ENCODE measurements at regions not wholly inside any gene's neighbourhood (a gene's known extent, or its start where the extent isn't known, plus 50 kb on each side); places are given as distances from the start of the nearest gene placed in this dataset.

DNA sequence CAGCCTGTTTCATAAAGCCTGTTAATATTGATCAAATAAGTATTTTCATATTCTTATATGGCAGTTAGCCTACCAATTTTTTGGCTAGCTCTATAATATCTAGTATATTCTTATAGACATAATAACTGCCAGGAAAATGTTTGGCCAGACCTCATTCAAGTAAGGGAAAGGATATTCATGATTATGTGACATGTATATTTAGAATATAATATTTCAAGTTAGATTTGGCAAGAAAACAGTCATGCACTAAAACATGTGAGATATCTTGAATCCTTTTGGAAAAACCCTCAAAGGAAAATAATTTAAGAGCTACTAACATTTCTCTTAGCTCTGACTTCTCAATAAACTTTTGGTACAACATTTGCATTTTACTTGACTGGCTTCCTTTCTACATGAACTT, 694.1 kb downstream of the PLCL1 start:
- DNase-seq (ENCODE audit: low read depth), result no peak

DNA sequence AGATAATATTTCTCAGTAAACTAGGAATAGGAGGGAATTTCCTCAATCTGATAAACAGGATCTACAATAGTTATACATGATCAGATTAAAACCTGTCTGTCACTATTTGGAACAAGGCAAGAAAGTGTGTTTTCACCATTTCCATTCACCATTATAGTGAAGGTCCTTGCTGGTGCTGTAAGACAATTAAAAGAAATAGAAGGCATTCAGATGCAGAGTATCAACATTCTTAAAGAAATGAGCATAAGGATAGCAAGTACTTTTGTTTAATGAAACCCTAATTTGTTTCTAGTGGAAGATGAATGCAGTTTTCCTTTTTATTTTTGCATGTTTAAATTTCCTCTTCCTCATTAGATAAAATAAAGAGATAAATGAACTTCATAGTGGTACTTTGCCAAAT, 693.7 kb downstream of the PLCL1 start:
- DNase-seq (ENCODE audit: low read depth), result no peak

- DNase-seq (ENCODE audit: low read depth), result no peak
Observed at GRCh38 chr2:198494931-198495330, 690.5 kb downstream of the PLCL1 start.

GRCh38 chr2:198490748-198491147, 686.4 kb downstream of the PLCL1 start:
- no peak for DNase-seq (ENCODE audit: low read depth)

DNA sequence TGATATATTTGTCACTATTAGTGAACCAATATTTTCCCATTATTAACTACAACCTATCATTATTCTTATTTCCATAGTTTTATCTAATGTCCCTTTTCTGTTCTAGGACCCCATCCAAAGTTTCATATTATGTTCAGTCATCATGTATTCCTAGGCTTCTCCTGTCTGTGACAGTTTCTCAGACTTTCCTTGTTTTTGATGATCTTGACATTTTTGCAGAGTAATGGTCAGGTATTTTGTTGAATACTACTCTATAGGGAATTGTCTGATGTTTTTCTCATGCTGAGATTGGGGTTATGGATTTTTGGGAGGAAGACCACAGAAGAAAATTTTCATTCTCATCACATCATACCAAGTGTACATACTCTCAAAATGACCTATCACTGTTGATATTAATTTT, 684.6 kb downstream of the PLCL1 start:
- DNase-seq (ENCODE audit: low read depth), result no peak

DNA sequence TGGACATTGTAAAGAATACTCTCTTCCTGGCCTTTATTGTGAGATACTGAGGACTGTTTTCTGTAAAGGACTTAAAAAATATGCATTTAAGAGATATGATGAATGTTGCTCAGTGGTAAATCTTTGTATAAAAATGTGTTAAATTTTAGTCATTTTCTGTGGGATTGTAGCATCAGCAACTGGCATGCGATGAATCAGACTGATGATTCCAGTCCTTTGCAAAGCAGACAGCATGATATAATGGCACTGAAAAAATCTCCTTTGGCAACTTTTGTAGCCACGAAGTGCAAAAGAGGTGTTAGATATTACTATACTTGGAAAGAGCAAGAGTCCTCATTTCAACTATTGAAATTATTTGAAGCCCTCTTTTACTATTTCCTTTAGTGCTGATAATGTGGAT, 678.7 kb downstream of the PLCL1 start:
- DNase-seq (ENCODE audit: low read depth), result no peak

DNA sequence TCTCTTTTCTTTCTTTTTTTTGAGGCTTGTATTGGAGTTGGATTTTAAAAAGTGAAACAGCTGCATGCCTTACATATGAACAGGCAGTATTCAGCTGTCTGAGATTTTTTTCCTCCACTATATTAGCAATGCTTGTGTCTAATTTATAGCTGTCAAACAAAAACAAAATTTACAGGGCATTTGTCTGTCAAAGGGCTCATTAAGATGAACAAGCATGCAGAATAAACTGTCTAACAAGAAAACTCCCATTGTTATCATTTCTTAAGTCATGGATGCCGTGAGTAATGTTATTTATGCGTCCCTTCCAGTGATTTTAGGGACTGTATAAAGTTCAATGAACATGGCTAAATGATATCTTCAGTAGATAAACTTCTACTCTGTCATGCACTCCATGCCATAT, 674.7 kb downstream of the PLCL1 start:
- no peak for DNase-seq (ENCODE audit: low read depth)

DNA sequence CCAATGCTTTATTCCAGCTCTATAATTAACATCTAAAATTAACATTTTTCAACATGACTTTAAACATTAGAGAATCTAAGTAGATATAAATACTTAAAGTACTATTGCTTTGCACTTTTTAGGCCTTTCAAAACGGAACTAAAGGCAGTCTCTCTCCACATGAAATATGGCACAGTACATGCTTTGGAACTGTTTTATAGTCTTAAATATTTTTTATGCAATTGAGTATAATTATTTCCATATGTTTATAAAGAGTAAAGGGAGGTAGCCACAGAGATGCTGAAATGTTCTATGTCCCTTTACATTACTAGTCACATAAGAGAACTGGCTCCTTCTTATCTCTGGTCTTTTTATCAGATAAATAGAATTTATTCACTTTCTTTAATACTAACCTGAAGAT, 674.0 kb downstream of the PLCL1 start:
- no peak for DNase-seq (ENCODE audit: low read depth)

DNA sequence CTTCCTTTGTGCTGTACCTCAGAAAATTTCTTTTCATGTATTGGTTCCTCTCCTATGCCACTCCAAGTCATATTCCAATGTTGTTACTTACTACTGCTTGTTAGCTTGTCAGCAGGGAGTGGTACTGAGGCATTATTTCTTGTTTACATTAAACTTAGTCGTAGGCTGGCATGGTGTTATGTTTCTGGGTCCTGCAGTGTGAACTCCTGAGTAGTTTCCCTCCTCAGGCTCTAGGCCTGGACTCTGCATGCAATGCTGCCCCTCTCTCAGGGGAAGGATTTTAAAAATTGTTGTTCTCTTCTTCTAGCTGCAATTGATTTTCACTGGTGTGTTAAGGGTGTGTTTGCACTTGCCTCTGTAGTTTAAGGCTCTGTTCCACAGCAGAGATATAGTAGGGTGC, 671.6 kb downstream of the PLCL1 start:
- no peak for DNase-seq (ENCODE audit: low read depth)

DNA sequence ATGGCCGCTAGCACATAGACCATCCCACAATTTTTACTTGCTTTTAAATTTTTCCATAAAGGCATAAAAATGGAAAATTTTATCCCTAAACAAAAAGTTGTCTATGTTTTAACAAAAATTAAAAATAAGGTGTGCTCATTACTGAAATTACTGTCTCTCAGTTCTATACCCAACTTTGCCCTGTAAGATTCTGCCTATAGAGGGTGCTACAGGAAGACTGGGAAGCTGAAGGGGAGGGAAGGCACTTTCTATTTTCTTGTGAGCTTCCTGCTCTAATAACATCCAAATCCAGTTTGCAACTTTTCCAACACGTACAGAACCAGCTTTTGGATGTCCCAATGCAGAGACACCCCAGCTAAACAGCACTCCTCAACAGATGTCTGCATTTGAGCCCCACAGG, 666.9 kb downstream of the PLCL1 start:
- no peak for DNase-seq (ENCODE audit: low read depth)

GRCh38 chr2:198468136-198468535, 663.7 kb downstream of the PLCL1 start:
- no peak for DNase-seq (ENCODE audit: low read depth)

DNA sequence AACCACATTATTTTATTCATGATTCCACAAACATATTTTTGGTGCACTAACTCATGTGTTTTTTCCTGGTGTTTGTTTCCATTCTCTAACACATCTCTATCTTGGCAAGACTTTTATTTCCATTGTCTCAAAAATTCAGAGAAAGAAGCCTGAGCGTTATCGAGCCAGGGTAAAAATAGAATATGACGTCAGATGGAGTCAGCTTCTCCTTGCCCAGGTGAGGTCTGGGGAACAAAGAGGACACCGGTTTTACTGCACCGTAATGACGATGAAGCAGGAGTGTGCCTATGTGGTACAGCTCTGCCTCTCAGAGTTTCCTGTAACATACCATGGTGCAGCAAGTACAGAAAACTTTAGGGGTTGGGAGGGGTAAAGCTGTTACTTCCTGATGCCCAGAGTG, 661.6 kb downstream of the PLCL1 start:
- no peak for DNase-seq (ENCODE audit: low read depth)

DNA sequence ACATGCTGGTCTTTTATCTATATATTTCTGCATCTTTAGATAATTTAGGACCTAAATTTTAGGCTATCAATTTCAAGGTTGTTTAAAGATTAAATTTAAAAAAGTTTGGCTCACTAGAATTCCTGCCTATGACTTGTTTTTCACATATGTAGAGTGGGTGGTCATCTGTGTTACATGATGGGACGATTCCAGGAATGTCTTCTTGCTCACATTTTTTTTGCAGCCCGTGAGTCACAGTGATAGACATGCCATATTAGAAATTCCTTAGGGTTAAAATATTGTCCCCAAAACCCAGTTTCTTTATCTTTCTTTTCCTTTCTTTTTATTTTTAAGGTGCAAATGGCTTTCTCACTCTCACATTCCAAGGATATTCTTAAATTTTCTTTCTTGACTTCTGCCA, 652.0 kb downstream of the PLCL1 start:
- no peak for DNase-seq (ENCODE audit: low read depth)

- no peak for DNase-seq (ENCODE audit: low read depth)
Observed at GRCh38 chr2:198453866-198454265, 649.5 kb downstream of the PLCL1 start.

DNA sequence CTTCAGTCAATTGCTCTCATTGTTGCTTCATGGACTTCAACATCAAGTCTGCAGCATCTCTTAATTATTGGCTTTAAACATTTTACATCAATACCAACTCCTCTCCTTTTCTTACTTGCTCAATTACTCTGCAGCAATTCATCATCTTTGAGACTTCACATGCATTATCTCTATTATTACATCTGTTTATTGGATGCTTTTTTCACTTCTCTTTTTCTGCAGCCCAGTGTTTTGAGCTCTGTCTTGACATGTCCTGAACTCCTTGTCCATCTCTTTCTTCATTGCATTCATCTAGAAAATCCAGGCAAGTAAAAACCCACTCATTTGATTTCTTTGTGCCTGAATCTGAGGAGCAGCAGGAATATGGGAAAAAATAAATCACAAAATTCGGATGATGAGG, 647.9 kb downstream of the PLCL1 start:
- DNase-seq (ENCODE audit: low read depth), result no peak

DNA sequence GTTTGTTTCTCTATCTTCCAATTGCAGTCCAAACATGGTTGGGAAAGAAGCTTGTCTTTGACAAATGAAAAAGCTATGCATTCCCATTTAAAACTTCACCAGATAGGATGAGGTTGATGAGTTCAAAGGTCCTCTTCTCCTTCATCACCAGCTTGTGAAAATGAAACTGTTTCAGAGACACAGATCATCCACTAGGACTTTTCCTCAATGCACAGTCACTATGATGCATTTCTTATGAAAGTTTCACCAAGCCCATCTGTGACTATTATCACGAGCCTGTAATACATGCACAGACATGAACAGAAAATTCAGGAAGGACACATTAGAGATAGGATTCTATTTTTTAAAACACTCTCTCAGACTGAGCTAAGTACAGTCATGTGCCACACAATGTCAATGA, 644.4 kb downstream of the PLCL1 start:
- no peak for DNase-seq (ENCODE audit: low read depth)

GRCh38 chr2:198444800-198445287, 640.5 kb downstream of the PLCL1 start:
- DNase-seq (ENCODE audit: low read depth), result no peak

GRCh38 chr2:198441901-198442300, 637.5 kb downstream of the PLCL1 start:
- no peak for DNase-seq (ENCODE audit: low read depth)

GRCh38 chr2:198441246-198441645, 636.9 kb downstream of the PLCL1 start:
- no peak for DNase-seq (ENCODE audit: low read depth)

DNA sequence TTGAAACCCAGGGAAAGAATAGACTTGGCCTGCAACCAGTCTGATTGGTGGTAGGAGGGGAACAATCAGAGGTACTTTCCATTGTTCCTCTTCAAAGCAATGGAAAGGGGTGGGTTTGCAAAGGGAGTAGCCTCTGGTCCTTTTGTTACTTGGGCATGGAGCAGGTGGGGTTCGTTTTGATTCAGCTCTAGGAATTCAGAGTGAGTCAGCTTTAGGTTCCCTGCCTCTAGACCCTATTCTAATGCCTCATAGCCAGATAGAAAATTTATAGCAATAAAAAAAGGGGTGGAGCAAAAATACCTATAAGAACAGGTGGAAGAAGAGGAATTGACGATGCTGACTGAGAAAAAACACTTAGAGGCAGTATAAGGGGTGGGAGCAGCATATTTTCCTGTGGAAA, 636.4 kb downstream of the PLCL1 start:
- no peak for DNase-seq (ENCODE audit: low read depth)

DNA sequence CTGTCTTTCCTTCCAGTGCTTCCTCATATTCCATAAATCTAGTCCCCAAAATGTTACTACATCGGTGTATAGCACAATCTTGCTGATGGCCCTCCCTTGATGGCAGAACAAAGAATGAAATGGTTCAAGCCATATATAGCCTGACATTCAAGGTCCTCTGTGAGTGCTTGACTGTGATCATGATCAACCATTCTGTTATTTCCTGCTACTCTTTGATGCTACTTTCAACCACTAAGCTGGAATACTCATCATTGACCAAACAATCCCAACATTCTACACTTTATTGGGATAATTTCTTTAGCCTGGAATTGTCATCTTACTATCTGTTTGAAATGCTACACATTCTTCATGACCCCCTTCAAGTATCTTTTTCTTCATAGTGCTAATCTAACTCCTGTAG, 633.9 kb downstream of the PLCL1 start:
- no peak for DNase-seq (ENCODE audit: low read depth)

- no peak for DNase-seq (ENCODE audit: low read depth)
Observed at GRCh38 chr2:198424112-198424511, 619.7 kb downstream of the PLCL1 start.

DNA sequence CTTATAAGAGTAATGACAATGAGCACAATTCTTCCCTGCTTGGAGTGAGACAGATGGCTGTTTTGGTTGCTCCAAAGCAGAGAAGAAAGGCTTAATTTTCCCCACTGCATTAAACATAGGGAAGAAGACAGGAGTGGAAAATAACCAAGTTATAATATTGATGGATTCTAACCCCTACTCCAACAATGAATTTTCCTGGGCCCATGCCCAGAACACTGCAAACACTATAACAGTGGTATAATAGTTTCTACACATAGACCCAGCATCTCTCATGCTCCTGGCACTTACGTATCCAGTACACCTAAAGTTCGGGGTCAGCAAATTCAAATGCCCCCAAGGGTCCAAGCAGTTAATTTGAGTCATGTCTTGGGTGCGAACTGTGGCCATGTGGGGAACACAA, 613.4 kb downstream of the PLCL1 start:
- DNase-seq (ENCODE audit: low read depth), result no peak

- no peak for DNase-seq (ENCODE audit: low read depth)
Observed at GRCh38 chr2:198414976-198415375, 610.6 kb downstream of the PLCL1 start.

DNA sequence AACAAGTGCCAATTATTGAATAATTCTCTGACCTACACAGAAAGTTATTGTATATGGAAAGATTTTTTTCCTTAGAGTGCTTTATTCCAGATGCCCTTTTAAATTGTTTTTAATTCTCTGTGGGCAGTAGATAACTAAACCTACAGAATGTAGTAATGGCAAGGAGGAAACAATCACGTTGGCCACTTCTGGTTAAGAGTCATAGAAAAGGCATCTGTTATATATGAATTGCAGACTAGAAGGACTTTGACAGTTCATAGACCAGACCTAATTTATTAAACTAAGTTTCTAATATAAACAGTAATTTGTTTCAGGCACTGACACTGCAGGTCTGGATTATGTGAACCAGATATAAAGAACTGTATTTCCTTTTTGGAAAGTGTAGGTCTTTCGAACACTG, 607.5 kb downstream of the PLCL1 start:
- no peak for DNase-seq (ENCODE audit: low read depth)

All from activated T-cell treated with anti-CD3 and anti-CD28 coated beads for 24 hours (primary cell).